ENCODE measurements at regions not wholly inside any gene's neighbourhood (a gene's known extent, or its start where the extent isn't known, plus 50 kb on each side); places are given as distances from the start of the nearest gene placed in this dataset.

DNA sequence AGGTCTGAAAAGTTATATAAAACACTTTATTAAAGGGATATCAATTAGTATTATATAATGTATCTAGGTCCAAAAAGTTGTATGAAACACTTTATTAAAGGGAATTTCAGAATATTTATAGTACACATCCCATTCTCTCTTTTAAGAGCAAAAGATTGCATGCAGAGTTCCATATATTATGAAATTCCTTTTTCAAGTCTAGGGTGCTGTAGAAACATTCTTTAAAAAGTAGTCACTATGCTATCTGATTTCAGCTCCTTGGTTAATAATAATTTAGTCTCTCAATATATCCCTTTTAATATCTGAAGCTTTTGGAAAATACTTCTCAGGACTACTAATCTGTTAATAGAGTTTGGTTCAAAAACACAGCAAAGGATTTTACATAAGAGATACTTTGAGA lies 1496.1 kb upstream of the C9orf72 start:
- intact Hi-C loops (cut with micrococcal nuclease) (no loop called here), in situ Hi-C loops (cut with MboI; ENCODE audit: low sequenced_read_pairs) (no loop called here), dilution Hi-C loops (cut with HindIII; ENCODE audit: low sequenced_read_pairs, unreplicated experiment) (no loop called here)
- Histone ChIP-seq H2AK5ac (ENCODE audit: low read depth, low read length) (no peak overlapping the region), H2BK5ac (ENCODE audit: low read depth, low read length, poor library complexity, severe bottlenecking) (no peak overlapping the region), H3K14ac (replicated peaks; ENCODE audit: low read depth, low read length) (no peak overlapping the region), H3K4me3 (ENCODE audit: insufficient read depth, low read depth, low read length) (no peak overlapping the region), H3K9me3 (ENCODE audit: control insufficient read depth, insufficient read depth, low read length) (peaks cover 2% of the 10 kb centered on the region; the same call in 1 of the 2 replicates), H3K9me1 (ENCODE audit: insufficient read depth, low read length) (no peaks in the 10 kb centered on the region), H3K27me3 (ENCODE audit: control insufficient read depth, insufficient read depth, low read length) (no peaks in the 10 kb centered on the region), H2AFZ (replicated peaks; ENCODE audit: low read length, poor library complexity) (no peak overlapping the region), H3K23ac (ENCODE audit: low read depth, low read length) (no peak overlapping the region), H3K4me1 (ENCODE audit: control insufficient read depth, insufficient read depth, low read length) (no peaks in the 10 kb centered on the region), H3K56ac (ENCODE audit: extremely low read depth, insufficient read depth, low read length) (no peak overlapping the region), H3K9ac (ENCODE audit: low read depth, low read length) (no peak overlapping the region), H3K27ac (ENCODE audit: insufficient read depth, low read length) (no peak overlapping the region), H3K4ac (ENCODE audit: low read depth, low read length) (no peak overlapping the region), H2BK20ac (ENCODE audit: low read depth, low read length) (no peak overlapping the region), H2BK120ac (ENCODE audit: low read depth, low read length) (no peak overlapping the region), H4K8ac (ENCODE audit: low read depth in 2 of 2, low read length in 2 of 2) (no peak overlapping the region), H2AK9ac (replicated peaks; ENCODE audit: low read depth, low read length, poor library complexity) (no peak overlapping the region), H3K18ac (ENCODE audit: low read depth, low read length) (no peak overlapping the region), H4K20me1 (ENCODE audit: insufficient read depth, low read length) (no peaks in the 10 kb centered on the region), H2BK15ac (ENCODE audit: low read depth, low read length) (no peak overlapping the region), H3K79me1 (ENCODE audit: low read depth in 1 of 2, low read length in 2 of 2) (no peaks in the 10 kb centered on the region), H3K36me3 (ENCODE audit: control insufficient read depth, insufficient read depth, low read length) (no peaks in the 10 kb centered on the region), H4K91ac (ENCODE audit: insufficient read depth, low read depth, low read length) (no peak overlapping the region), H4K5ac (ENCODE audit: low read depth, low read length) (no peak overlapping the region), H3K4me2 (ENCODE audit: low read depth, low read length) (no peak overlapping the region)
- ChIA-PET CTCF (no interaction called here), POLR2A (ENCODE audit: unreplicated experiment) (no interaction called here)
- BruUV-seq (replicated peaks): no TSS peak
- TF ChIP-seq NFE2L2 (IDR thresholded peaks at IDR 0.05; ENCODE audit: low read depth, low read length) (no peak), RFX5 (IDR thresholded peaks at IDR 0.05; ENCODE audit: low read depth, low read length) (no peak), CEBPB (IDR thresholded peaks at IDR 0.05; ENCODE audit: low read depth, low read length) (no peak)
- TF ChIP-seq, protein P1, sequence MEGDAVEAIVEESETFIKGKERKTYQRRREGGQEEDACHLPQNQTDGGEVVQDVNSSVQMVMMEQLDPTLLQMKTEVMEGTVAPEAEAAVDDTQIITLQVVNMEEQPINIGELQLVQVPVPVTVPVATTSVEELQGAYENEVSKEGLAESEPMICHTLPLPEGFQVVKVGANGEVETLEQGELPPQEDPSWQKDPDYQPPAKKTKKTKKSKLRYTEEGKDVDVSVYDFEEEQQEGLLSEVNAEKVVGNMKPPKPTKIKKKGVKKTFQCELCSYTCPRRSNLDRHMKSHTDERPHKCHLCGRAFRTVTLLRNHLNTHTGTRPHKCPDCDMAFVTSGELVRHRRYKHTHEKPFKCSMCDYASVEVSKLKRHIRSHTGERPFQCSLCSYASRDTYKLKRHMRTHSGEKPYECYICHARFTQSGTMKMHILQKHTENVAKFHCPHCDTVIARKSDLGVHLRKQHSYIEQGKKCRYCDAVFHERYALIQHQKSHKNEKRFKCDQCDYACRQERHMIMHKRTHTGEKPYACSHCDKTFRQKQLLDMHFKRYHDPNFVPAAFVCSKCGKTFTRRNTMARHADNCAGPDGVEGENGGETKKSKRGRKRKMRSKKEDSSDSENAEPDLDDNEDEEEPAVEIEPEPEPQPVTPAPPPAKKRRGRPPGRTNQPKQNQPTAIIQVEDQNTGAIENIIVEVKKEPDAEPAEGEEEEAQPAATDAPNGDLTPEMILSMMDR (conservative IDR thresholded peaks at IDR 0.05; ENCODE audit: low read depth, low read length): no peak
- ATAC-seq (ENCODE audit: low read depth) (no peak), DNase-seq (no peak)
